NCI-H2227 treated with DMSO at 0.1 percent for 48 hours (cell line): ENCODE measurements at regions not wholly inside any gene's neighbourhood (a gene's known extent, or its start where the extent isn't known, plus 50 kb on each side); places are given as distances from the start of the nearest gene placed in this dataset.

Experiments used
- DNase-seq: peaks from one replicate; lab custom pipeline; 2025; lab: John Stamatoyannopoulos, UW

DNA sequence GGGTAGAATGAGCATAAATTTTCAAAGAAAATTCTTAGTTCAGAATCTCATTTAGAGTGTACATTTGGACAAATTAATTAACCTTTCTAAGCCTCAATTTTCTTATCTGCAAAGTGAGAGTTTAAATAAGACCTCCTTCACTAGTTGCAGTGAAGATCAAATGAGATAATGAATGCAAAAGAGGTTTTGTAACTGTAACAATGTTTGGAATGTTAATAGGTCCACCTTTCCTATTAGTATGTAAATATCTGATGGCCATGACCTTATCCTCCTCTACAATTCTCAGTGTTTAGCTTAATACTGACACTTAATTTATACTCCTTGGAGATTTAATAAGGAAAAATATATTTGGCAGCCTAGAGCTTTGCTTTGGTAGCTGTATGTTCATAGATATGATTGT lies 138.8 kb downstream of the GABRG1 start:
- DNase-seq: no peak

DNA sequence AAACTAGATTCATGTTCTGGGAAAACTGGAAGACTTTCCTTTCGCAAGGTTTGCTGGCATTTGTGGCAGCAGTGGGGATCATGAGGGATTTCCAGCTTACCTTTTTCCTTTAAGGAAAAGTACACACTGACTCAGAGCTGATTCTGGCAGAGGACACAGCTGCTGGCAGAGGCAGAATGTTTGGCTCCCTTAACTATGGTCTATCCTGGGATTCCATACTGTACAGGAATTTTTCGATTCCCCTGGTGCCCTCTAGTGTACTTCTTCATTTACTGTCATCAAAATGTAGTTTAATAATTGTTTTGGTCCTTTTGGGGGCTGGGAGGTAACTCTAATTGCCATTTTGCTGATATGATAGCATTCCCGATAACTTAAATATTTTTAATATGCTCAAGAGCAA lies 152.7 kb downstream of the GABRG1 start:
- DNase-seq: no peak

DNA sequence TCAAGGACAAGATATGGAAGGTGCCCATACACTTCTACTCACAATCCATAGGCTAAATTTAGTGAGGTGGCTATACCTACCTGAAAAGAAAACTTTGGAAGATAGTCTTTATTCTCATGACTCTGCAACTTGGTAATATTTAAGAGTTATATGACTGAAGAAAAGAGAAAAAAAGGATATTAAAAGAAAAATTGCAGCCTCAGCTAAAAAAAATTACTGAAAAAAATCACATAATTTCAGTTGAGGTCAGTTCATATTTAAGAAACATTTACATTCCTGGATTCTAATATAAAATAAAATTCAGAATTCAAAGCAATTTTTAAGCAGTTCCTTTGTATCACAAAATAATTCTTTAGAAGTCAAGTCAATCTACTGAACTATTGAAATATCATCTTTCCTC lies 166.5 kb downstream of the GABRG1 start:
- DNase-seq: no peak

DNA sequence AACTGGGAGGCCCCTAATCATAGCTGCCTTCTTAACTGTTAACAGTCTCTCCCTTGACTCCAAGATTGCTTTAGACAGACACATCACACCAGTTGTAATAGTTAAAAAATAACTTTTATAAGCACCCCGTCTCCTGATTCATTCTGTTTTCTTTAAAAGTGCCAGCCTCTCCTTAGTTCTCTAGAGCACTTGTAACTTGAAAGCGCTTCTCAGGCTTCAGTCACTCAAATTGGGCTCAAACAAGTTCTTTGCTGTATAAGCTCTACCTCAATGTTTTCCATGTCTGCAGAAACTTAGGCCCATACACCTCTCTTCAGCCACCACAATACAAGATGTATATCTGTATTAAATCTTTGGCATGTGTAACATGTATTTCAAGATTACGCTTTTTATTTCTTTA lies 169.6 kb downstream of the GABRG1 start:
- DNase-seq: no peak

DNA sequence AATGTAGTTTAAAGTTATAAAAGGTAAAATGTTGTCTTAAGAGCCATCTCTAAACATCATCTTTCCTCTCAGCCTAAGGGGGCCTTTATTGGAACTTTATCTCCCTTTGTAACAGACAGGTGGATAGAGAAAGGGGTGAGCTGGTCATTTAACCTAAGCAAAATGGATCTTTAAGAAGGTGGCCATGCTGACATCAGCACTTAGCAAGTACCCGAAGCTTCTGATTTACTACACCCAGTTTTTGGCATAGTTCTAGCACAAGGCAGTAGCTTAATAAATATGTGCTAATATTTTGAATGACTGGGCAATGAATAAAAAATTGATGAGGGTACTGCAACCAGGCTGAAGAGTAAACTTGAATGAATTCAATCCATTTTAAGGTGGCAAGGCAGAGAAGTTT lies 172.7 kb downstream of the GABRG1 start:
- DNase-seq: no peak

DNA sequence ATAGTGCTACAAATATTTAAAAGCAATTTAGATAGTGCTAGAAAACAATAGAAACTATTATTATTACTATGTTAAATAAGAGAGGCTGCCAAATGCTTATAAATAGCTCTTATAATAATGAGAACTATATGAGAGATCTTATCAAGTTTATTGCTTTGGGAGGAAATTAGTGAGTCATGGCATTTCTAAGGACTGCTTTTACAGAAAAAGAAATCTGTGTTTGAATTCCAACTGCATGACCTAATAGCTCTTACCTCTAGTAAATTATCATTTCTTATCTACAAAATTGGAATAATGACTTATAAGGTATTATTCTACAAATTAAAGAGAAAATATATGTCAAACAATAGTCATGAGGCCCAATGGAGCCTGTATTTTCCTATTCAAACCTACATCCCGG lies 177.2 kb downstream of the GABRG1 start:
- no peak for DNase-seq

DNA sequence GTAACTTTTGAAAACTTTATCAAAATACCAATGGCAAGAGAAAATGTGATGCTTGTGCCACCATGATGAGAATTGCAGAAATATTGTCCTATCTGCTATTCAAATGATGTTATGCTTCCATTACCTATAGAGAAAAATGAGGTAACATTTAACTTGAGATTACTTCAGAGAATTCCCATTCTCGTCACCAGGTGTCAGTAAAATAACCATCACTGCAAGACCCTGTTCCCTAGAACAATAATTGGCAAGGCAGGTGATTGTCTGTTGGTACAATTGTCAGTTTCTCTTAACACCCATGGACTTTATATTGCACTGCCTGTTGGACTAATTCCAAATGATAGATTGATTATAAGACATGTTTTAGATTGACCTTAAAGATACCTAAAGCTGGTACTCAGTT lies 179.9 kb downstream of the GABRG1 start:
- no peak for DNase-seq

DNA sequence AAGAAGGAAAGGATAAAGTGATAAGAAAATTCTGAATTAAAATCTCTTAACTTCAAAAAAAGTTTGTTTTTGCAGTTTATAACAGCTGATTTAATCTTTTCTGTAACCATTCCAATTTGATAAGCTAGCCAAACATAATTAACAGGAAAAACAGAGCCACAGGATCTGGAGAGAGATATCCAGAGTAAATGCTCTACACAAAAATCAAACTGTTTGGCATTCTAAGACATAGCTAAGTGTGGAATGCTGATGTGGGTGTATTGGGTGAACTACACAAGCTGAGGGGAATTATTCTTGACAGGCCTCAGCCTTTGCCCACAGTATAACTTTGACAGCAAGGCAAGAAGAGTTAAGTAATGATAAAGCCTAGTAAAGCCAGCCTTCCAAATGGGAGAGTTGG lies 184.8 kb downstream of the GABRG1 start:
- DNase-seq: no peak

DNA sequence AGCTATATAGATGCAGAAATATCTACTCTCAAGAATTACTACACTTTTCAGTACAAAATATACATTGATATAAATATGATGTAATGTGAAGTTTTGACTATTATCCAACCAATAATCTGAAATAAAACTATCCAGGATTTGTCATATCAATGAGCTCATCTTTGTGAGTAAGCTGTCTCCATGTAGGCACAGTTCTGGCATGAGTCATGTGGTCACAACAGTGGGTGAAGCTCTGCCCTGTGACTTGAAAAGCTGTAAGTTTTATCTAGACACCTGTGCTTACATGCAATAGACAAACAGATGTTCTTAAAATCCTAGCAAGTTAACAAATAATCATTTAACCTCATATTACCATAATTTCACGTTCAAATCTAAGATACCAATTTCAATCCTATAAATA lies 192.7 kb downstream of the GABRG1 start:
- no peak for DNase-seq

DNA sequence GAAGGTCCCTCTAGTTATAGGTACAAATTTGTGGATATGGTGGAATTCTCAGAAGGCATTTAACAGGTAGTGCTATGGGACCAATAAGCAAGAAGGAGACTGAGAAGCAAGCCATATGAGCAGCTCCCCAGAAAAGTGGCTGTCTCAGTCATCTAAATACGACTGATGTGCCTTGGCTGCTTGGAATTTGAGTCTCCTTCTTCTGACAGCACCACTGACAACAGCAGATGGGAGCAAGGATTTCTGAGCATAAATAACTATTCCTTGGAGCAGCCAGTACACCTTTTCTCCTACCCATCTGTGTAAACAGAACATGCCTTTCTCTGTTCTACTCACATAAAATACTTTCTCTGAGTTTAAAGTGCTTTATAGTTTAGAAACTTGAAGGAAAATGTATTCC lies 196.2 kb downstream of the GABRG1 start:
- no peak for DNase-seq

DNA sequence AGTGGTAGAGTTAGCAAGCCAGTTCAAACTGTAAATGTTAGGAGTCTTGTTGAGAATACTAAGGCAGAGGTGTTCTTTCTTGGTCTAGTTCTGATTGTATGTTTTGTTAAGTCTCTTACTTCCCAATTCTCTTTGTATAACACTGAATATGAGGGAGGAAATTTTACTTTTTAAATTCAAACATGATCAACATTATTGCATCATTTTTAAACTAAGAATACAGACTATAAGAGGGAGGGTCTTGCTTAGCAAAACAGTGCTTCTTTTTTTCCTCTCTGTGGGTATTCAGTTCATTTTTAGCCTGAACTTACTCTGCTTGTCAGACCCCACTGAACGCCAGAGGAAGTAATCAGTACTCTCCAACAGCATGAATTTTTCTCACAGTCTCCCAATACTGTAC lies 198.0 kb downstream of the GABRG1 start:
- no peak for DNase-seq

DNA sequence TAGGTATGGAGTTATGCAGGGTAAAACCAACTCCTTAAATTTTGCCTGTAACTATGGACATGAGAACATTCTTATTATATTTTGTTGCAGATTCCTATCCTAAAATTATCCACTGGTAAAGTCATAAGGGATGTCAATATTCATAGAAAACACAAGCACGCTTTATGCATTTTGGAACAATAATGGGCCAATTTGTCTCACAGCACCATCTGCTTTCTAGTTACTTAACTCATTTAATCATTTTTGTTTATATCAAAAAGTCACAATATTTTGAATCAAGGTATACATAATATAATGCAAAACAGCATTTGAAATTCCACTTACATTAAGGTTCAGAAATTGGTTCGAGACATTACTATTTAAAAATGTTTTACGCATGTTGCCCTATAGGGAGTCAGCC lies 203.0 kb downstream of the GABRG1 start:
- no peak for DNase-seq

DNA sequence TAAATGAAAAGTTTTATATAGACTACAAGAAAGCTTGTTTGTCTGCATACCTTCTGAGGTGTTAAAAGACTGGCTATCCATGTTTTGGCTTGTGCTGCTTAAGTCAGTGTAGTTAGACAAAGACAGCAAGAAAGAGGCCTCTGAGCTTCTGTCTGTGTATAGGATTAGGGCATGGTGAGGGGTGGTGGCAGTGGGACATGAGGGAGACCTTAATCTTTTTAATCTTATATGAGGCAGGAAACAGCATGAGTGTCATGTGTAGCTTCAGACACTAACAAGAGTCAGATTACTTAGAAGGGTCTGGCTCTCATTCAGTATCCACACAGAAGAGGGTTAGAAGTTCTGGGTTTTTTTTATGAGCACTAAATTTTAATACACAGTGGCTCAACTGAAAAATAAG lies 213.3 kb downstream of the GABRG1 start:
- DNase-seq: no peak

DNA sequence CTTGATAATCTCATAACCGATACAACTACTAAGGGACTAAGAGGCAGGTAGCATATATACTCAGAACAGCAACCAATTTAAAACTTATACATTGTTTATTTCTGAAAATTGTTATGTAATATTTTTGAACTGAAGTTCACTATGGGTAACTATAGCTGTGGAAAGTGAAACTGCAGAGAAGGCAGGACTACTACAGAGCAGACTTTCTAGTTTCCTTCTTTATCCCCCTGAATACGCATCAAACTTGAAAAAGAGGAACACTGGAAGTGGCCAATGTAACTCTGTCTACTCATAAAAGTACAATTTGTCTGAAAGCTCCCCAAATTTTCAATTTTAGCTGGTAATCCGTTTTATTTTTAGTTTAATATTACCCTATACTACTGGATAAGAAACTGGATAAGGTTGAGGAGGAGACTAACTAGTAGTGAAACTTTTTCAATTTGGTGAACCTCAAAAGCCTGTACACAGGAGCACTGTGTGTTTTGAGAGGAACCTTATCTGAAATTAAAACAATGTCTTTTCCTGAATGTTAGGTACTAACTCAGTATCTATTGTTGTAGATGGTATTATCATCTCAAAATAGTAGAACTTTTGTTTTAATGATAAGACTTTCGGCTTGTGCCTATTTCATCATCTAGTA lies 225.8 kb downstream of the GABRG1 start:
- no peak for DNase-seq

DNA sequence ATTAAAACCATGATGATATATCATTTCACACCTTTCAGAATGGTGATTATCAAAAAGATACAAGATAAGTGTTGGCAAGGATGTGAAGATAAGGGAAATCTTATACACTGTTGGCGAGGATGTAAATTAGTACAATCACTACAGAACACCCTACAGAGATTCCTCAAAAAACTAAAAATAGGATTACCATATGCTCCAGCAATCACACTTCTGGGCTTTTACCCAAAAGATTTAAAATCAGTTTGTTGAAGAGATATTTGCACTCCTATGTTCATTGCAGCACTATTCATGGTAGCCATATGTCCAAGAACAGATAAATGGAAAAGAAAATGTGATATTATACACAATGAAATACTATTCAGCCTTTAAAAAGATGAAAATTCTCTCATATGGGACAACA lies 240.4 kb downstream of the GABRG1 start:
- no peak for DNase-seq

DNA sequence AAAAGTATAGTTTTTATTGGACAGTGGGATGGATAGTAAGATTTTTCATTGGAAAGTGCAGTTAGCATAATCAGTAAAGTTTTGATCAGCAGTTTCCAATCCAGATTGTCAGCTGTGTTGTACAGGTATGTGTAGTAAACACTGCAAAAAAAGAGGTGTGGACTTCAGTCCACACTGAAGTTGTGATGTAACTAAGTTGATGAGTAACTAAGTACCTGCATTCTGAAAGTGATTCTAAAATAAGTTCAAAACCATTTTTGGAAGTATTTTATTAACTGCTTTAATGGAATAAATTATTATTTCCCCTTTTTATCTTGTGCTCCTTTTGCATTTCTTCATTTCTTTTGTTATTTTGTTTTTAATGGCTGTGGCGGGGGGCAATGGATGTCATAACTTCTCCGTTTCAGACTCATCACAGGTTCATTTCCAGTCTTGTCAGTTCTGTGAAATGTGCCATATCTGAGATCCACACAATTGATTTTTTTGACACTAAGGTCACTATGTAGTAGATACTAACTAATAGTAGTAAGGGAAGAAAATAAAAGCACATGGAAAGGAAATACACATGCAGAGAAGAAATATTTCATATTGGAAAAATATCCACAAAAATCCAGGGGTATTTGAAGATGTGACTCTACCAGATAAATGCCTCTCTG lies 247.5 kb downstream of the GABRG1 start:
- no peak for DNase-seq

DNA sequence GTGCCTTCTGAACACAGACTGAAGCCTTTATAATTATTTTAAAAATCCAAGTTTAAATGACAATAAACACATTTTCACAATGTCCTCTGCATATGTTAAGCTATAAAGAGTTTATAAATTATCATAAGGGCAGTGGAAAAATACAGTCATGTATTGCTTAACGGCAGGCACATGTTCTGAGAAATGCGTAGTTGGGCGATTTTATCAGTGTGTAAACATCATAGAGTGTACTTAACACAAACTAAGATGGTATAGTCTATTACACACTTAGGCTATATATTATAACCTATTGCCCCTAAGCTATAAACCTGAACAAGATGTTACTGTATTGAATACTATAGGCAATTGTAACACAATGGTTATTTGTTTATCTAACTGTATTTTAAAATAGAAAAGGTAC lies 254.7 kb downstream of the GABRG1 start:
- DNase-seq: no peak

DNA sequence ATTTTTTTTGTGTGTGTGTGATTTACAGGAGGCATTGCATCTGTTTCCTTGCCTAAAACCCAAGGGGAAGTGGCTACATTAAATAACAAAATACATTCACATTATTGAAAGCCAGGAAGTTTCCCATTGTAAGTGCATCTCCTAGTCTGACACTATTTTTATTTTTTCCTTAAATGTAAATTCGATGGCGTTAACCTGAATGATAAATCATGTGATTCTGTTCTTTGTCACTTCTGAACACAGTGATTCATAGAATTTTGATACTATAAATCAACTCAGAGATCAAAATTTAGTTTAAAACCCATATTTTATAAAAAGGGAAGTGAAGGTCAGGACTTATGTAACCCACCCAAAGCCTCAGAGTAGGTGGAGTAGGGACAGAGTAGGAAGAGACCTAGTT lies 258.1 kb downstream of the GABRG1 start:
- no peak for DNase-seq

DNA sequence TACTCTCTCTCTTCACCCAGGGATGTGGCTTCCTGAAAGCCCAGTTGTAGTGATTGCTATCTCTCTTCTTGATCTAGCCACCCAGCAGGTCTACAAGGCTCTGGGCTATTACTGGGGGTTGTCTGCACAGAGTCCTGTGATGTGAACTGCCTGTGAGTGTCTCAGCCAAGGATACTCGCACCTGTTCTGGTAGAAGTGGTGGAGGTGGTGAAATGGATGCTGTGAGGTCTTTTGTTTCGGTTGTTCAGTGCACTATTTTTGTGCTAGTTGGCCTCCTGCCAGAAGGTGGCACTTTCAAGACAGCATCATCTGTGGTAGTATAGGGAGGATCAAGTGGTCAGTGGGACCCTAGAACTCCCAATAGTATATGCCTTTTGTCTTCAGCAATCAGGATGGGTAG lies 268.0 kb downstream of the GABRG1 start:
- no peak for DNase-seq

DNA sequence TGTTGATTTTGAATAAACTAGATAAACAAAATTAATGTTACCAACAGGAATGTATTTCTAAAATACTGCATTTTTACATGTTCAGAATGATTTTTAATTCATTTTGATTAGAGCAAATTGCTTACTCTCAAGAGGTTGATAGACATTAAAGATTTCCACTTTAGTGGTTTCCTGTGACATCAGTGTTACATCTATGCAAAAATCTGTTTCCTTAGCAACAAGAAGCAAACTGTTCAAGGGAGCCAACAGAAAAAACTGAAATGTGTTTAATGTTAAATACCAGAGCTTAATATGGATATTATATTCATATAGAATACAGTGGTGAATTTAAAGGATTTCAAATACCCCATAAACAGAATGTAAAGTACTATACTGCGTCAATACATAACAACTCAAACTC lies 277.8 kb downstream of the GABRG1 start:
- no peak for DNase-seq

DNA sequence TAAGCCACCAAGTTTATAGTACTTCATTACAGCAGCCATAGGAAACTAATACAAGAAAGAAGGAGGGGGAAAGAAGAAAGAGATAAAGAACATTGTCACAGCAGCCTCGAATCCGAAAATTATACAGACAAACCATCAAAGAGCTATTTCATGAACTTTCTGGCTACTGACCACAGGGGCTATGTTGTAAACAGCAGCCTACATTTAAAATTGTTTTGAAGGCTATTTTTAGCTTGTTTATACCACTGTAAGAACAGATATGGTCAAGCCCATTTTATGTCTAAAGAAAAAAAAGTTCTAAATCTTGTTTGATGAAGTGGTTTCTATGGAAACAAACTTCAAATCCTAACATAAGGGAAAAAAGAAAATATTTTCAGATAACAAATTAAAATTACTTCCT lies 282.1 kb downstream of the GABRG1 start:
- DNase-seq: no peak

DNA sequence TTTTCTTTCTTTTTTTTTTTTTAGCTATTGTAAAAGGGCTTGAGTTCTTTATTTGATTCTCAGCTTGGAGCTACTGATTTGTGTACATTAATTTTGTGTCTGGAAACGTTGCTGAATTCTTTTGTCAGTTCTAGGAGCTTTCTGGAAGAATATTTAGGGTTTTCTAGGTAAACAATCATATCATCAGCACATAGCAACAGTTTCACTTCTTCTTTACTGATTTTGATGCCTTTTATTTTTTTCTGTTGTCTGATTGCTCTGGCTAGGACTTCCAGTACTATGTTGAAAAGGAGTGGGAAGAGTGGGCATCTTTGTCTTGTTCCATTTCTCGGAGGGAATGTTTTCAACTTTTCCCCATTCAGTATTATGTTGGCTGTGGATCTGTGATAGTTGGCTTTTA lies 292.2 kb downstream of the GABRG1 start:
- no peak for DNase-seq

DNA sequence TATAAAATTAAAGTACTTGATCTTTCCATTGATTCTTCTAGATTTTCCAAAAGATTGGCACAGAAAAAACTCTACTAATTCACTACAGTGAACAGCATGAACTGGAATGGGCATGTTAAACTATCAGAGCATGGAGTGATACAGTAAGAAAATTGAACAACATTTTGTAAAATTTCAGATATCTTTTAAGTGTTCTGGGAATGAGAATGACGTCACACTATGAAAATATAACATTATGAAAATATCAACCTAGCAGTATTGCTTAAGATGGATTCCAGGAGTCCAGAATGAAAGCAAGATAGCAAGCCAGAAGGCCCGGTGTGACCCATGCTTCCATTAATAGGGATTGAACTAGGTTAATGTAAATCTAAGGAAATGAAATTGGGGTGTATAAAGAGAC lies 319.9 kb downstream of the GABRG1 start:
- DNase-seq: no peak

DNA sequence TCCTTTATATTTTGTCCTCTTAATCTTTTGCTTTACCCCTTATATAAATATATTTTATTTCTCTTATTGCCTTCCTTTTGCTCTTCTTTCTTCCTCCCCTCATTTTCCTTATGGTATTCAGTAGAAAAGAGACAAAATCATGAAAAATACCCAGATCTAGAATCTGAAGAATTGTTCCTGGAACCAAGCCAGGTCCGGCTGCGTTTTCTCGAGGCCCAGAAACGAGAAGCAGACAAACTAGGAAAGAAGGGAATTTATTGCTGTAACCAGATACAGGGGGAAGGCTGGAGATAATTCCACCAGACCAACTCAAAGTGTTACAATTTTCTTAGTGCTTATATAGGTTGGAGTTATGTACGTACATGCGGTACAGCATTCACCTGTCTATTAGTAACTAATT lies 328.7 kb downstream of the GABRG1 start:
- DNase-seq: no peak
